Smooth muscle cell (in vitro differentiated cells): ENCODE measurements at regions not wholly inside any gene's neighbourhood (a gene's known extent, or its start where the extent isn't known, plus 50 kb on each side); places are given as distances from the start of the nearest gene placed in this dataset.
A peak's percentile ranks its signal among the peaks of the same experiment; 100 is the strongest.

Source experiments
- DNase-seq: peaks from one replicate; lab custom pipeline; 2025; ENCODE audit not compliant: unreplicated experiment; lab: John Stamatoyannopoulos, UW
- H2AFZ ChIP-seq: fragments of 200-600 bp; sonication (generic); 2 replicates; pipeline ENCODE4 v1.6.0; 2016; ENCODE audit warnings: antibody characterized with exemption, low read depth, mild to moderate bottlenecking
- H3F3A ChIP-seq: fragments of 200-600 bp; sonication (generic); 2 replicates; pipeline ENCODE4 v1.6.0; 2017; ENCODE audit warnings: antibody characterized with exemption, low read depth
- H3K27ac ChIP-seq: fragments of 200-600 bp; sonication (generic); 2 replicates; pipeline ENCODE4 v1.5.1; 2016; ENCODE audit warnings: low read depth, mild to moderate bottlenecking
- H3K27me3 ChIP-seq: fragments of 200-600 bp; sonication (generic); 2 replicates; pipeline ENCODE4 v1.6.1; 2016; ENCODE audit warnings: low read depth, mild to moderate bottlenecking
- H3K36me3 ChIP-seq: fragments of 200-600 bp; sonication (generic); 2 replicates; pipeline ENCODE4 v1.5.1; 2016; ENCODE audit warnings: low read depth
- H3K4me1 ChIP-seq: fragments of 200-600 bp; sonication (generic); 2 replicates; pipeline ENCODE4 v1.5.1; 2016; ENCODE audit warnings: low read depth
- H3K4me2 ChIP-seq: fragments of 200-600 bp; sonication (generic); 2 replicates; pipeline ENCODE4 v1.6.0; 2016; ENCODE audit warnings: mild to moderate bottlenecking
- H3K4me3 ChIP-seq: fragments of 200-600 bp; sonication (generic); 2 replicates; pipeline ENCODE4 v1.5.1; 2016; ENCODE audit warnings: mild to moderate bottlenecking
- H3K79me2 ChIP-seq: fragments of 200-600 bp; sonication (generic); 2 replicates; pipeline ENCODE4 v1.6.0; 2016; ENCODE audit warnings: low read depth, mild to moderate bottlenecking
- H3K9ac ChIP-seq: fragments of 200-600 bp; sonication (generic); 2 replicates; pipeline ENCODE4 v1.6.0; 2016; ENCODE audit warnings: low read depth
- H3K9me3 ChIP-seq: fragments of 200-600 bp; sonication (generic); replicated peaks from 2 replicates; pipeline ENCODE4 v1.5.1; 2016; ENCODE audit warnings: low read depth
- H4K20me1 ChIP-seq: fragments of 200-600 bp; sonication (generic); 2 replicates; pipeline ENCODE4 v1.6.0; 2016; ENCODE audit warnings: low read depth
- CTCF ChIP-seq: fragments of 200-600 bp; sonication (generic); IDR thresholded peaks from 2 replicates; pipeline ENCODE4 v1.5.1; 2017; ENCODE audit warnings: borderline replicate concordance, mild to moderate bottlenecking, antibody characterized with exemption; ENCODE audit not compliant: insufficient read depth, poor library complexity, severe bottlenecking
- WGBS: methylation state at CpG from one replicate; pipeline ENCODE4 v1.1.7; 2016; ENCODE audit warnings: low lambda C conversion rate; 5-methylcytosine and 5-hydroxymethylcytosine counted together

GRCh38 chr6:168773788-168774187, 332.8 kb downstream of the SMOC2 start:
- Histone ChIP-seq H3K27me3 (no peaks in the 10 kb centered on the region), H4K20me1 (no peaks in the 10 kb centered on the region), H3F3A (no peaks in the 10 kb centered on the region), H3K79me2 (no peaks in the 10 kb centered on the region), H3K9me3 (no peaks in the 10 kb centered on the region), H3K27ac (no peak overlapping the region), H2AFZ (no peak overlapping the region), H3K9ac (no peak overlapping the region), H3K36me3 (no peaks in the 10 kb centered on the region), H3K4me3 (no peak overlapping the region), H3K4me1 (no peaks in the 10 kb centered on the region), H3K4me2 (no peak overlapping the region)
- DNase-seq = no peak
- TF ChIP-seq CTCF = no peak

GRCh38 chr6:168765752-168766151, 324.8 kb downstream of the SMOC2 start:
- H3K27me3 ChIP-seq = no peaks in the 10 kb centered on the region
- no peaks in the 10 kb centered on the region for H3K36me3 ChIP-seq
- 29% methylated on average over 1 of the region's 1 CpG for WGBS
- H3K9ac ChIP-seq = no peak overlapping the region
- H3K4me2 ChIP-seq = no peak overlapping the region
- DNase-seq = no peak
- H2AFZ ChIP-seq = no peak overlapping the region
- no peaks in the 10 kb centered on the region for H3F3A ChIP-seq
- TF ChIP-seq CTCF = no peak
- H3K27ac ChIP-seq = no peak overlapping the region
- no peaks in the 10 kb centered on the region for H4K20me1 ChIP-seq
- H3K9me3 ChIP-seq = no peaks in the 10 kb centered on the region
- H3K4me3 ChIP-seq = no peak overlapping the region
- H3K79me2 ChIP-seq = no peaks in the 10 kb centered on the region
- H3K4me1 ChIP-seq = no peaks in the 10 kb centered on the region

GRCh38 chr6:168756009-168756634, 315.1 kb downstream of the SMOC2 start:
- no peaks in the 10 kb centered on the region for H4K20me1 ChIP-seq
- no peaks in the 10 kb centered on the region for H3K36me3 ChIP-seq
- H3K4me3 ChIP-seq = no peak overlapping the region
- no peak for DNase-seq
- H3K4me1 ChIP-seq = peaks cover 18% of the 10 kb centered on the region
- H3F3A ChIP-seq = peaks cover 4% of the 10 kb centered on the region
- H2AFZ ChIP-seq = no peak overlapping the region
- H3K79me2 ChIP-seq = no peaks in the 10 kb centered on the region
- H3K9ac ChIP-seq = no peak overlapping the region
- 78% methylated on average over 3 of the region's 3 CpGs for WGBS
- TF ChIP-seq CTCF = no peak
- no peaks in the 10 kb centered on the region for H3K27me3 ChIP-seq
- H3K27ac ChIP-seq = peak overlapping the region; percentile 34
- peak overlapping the region; percentile 62 for H3K4me2 ChIP-seq
- H3K9me3 ChIP-seq = no peaks in the 10 kb centered on the region

GRCh38 chr6:168746643-168747042, 305.7 kb downstream of the SMOC2 start:
- 93% methylated on average over 1 of the region's 1 CpG for WGBS
- no peak overlapping the region for H3K4me2 ChIP-seq
- TF ChIP-seq CTCF = no peak

More at GRCh38 chr6:168746643-168747042, 305.7 kb downstream of the SMOC2 start:
- no peaks in the 10 kb centered on the region for H3K79me2 ChIP-seq
- H3K4me3 ChIP-seq = no peak overlapping the region
- no peaks in the 10 kb centered on the region for H3K36me3 ChIP-seq
- DNase-seq = no peak
- H2AFZ ChIP-seq = no peak overlapping the region
- no peaks in the 10 kb centered on the region for H4K20me1 ChIP-seq
- no peaks in the 10 kb centered on the region for H3F3A ChIP-seq
- no peak overlapping the region for H3K9ac ChIP-seq
- H3K27ac ChIP-seq = no peak overlapping the region
- no peaks in the 10 kb centered on the region for H3K4me1 ChIP-seq
- no peaks in the 10 kb centered on the region for H3K9me3 ChIP-seq
- H3K27me3 ChIP-seq = no peaks in the 10 kb centered on the region
